ENCODE measurements at regions not wholly inside any gene's neighbourhood (a gene's known extent, or its start where the extent isn't known, plus 50 kb on each side); places are given as distances from the start of the nearest gene placed in this dataset.

- Histone ChIP-seq H3K27ac (ENCODE audit: low read depth, low read length, poor library complexity, severe bottlenecking) (no peak overlapping the region), H3K4me3 (ENCODE audit: low read depth, low read length, poor library complexity, severe bottlenecking) (no peak overlapping the region), H3K9me3 (ENCODE audit: low read depth, low read length, poor library complexity, severe bottlenecking) (no peaks in the 10 kb centered on the region), H3K27me3 (replicated peaks; ENCODE audit: insufficient read depth, low read depth, low read length, poor library complexity) (no peaks in the 10 kb centered on the region), H3K36me3 (ENCODE audit: insufficient read depth, low read length, poor library complexity, severe bottlenecking) (no peaks in the 10 kb centered on the region), H3K4me1 (ENCODE audit: insufficient read depth, low read length, poor library complexity, severe bottlenecking) (peaks cover 5% of the 10 kb centered on the region)
- no TSS peak for BruUV-seq (replicated peaks)
- intact Hi-C loops (cut with micrococcal nuclease; ENCODE audit: unreplicated experiment): no loop called here
- TF ChIP-seq CTCF (conservative IDR thresholded peaks at IDR 0.05; ENCODE audit: low read depth, low read length): no peak
- no peak for TF ChIP-seq EZH2 (IDR thresholded peaks at IDR 0.05; ENCODE audit: borderline replicate concordance, low read depth, low read length, poor library complexity, severe bottlenecking)
- CTCF ChIA-PET: no interaction called here
- DNase-seq (ENCODE audit: low spot score): no peak
- POLR2A ChIA-PET (ENCODE audit: low non-redundant PET): no interaction called here
Observed at GRCh38 chr2:217438821-217439220, 564.0 kb downstream of the TNS1 start.

- H3K27ac ChIP-seq (ENCODE audit: low read depth, low read length, poor library complexity, severe bottlenecking): no peak overlapping the region
- BruUV-seq (replicated peaks): no TSS peak
- DNase-seq (ENCODE audit: low spot score): no peak
- CTCF ChIA-PET: no interaction called here
- H3K4me1 ChIP-seq (ENCODE audit: insufficient read depth, low read length, poor library complexity, severe bottlenecking): peaks cover 5% of the 10 kb centered on the region
- H3K9me3 ChIP-seq (ENCODE audit: low read depth, low read length, poor library complexity, severe bottlenecking): no peaks in the 10 kb centered on the region
- H3K4me3 ChIP-seq (ENCODE audit: low read depth, low read length, poor library complexity, severe bottlenecking): no peak overlapping the region
- intact Hi-C loops (cut with micrococcal nuclease; ENCODE audit: unreplicated experiment): no loop called here
- H3K27me3 ChIP-seq (replicated peaks; ENCODE audit: insufficient read depth, low read depth, low read length, poor library complexity): no peaks in the 10 kb centered on the region
- TF ChIP-seq CTCF (conservative IDR thresholded peaks at IDR 0.05; ENCODE audit: low read depth, low read length) (no peak), EZH2 (IDR thresholded peaks at IDR 0.05; ENCODE audit: borderline replicate concordance, low read depth, low read length, poor library complexity, severe bottlenecking) (no peak)
- no peaks in the 10 kb centered on the region for H3K36me3 ChIP-seq (ENCODE audit: insufficient read depth, low read length, poor library complexity, severe bottlenecking)
- POLR2A ChIA-PET (ENCODE audit: low non-redundant PET): no interaction called here
Observed at GRCh38 chr2:217438136-217438535, 564.7 kb downstream of the TNS1 start.

DNA sequence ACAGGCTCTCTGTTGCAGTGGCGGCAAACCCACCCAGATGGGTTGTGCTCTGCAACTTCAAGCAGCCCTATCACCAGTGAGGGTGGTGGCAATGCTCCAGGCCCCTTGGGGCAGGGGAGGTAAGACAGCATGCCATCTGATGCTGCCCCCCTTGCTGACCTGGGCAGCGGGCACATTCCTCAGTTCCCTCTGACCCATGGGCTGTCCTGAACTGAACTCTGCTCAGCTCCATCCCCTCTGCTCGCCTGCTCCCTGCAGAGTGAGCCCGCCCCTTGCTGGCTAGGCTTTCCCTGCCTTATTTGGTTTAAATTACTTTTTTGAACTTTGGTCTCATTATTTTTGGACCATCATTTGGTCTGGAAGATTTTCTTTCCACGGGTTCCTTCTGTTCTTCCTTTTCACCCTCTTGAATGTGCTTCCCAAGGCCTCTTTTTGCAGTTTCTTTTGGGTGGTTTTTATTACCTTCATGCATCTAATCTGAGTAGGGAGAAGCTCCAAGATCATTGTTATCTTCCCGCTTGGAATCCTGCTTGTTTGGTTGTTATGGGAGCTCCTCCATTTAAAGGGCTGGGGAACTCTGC, 565.4 kb downstream of the TNS1 start:
- no TSS peak for BruUV-seq (replicated peaks)
- Histone ChIP-seq H3K4me1 (ENCODE audit: insufficient read depth, low read length, poor library complexity, severe bottlenecking) (peaks cover 9% of the 10 kb centered on the region), H3K27me3 (replicated peaks; ENCODE audit: insufficient read depth, low read depth, low read length, poor library complexity) (no peaks in the 10 kb centered on the region), H3K36me3 (ENCODE audit: insufficient read depth, low read length, poor library complexity, severe bottlenecking) (no peaks in the 10 kb centered on the region), H3K27ac (ENCODE audit: low read depth, low read length, poor library complexity, severe bottlenecking) (no peak overlapping the region), H3K9me3 (ENCODE audit: low read depth, low read length, poor library complexity, severe bottlenecking) (no peaks in the 10 kb centered on the region), H3K4me3 (ENCODE audit: low read depth, low read length, poor library complexity, severe bottlenecking) (no peak overlapping the region)
- intact Hi-C loops (cut with micrococcal nuclease; ENCODE audit: unreplicated experiment): no loop called here
- ChIA-PET POLR2A (ENCODE audit: low non-redundant PET) (no interaction called here), CTCF (no interaction called here)
- DNase-seq (ENCODE audit: low spot score): no peak
- TF ChIP-seq CTCF (conservative IDR thresholded peaks at IDR 0.05; ENCODE audit: low read depth, low read length): no peak
- no peak for TF ChIP-seq EZH2 (IDR thresholded peaks at IDR 0.05; ENCODE audit: borderline replicate concordance, low read depth, low read length, poor library complexity, severe bottlenecking)
